ENCODE measurements at regions not wholly inside any gene's neighbourhood (a gene's known extent, or its start where the extent isn't known, plus 50 kb on each side); places are given as distances from the start of the nearest gene placed in this dataset.

DNA sequence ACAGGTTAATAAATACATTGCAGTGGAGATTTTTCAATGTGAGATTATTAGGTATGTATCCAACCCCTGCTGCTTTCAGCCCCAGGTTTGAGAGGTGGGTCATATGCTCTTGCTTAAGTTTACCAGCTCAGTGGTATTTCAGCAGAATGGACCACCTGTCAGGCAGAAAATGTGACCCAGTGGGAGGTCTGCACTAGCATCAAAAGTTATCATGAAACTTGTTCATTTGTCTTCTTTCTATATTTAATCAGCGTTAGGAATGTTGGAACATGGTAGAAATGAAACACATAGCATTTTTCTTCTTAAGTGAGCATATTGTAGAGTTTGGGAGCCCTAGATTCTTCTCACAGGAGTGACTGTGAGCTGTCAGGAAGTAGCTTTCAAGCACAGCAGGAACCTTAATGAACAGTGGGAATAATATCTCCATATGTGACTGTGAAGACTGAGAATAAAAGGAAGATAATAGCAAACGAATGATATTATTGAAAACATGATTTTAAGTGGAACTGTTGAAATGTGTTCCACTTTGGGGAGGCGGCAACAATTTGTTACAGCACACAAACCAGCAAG, 596.9 kb upstream of the CDH6 start:
- DNase-seq (ENCODE audit: low read depth) = no peak
- no peak overlapping the region for H3K4me3 ChIP-seq (ENCODE audit: low read depth, low read length)
- no peak for FAIRE-seq
- H3K36me3 ChIP-seq (ENCODE audit: control insufficient read depth, insufficient read depth, low read length) = no peaks in the 10 kb centered on the region
- no peaks in the 10 kb centered on the region for H3K27me3 ChIP-seq (ENCODE audit: control insufficient read depth, insufficient read depth, low read length)
- TF ChIP-seq CTCF (IDR thresholded peaks at IDR 0.05; ENCODE audit: insufficient read depth, low read length, severe bottlenecking) = no peak

- no peak for TF ChIP-seq CTCF (IDR thresholded peaks at IDR 0.05; ENCODE audit: insufficient read depth, low read length, severe bottlenecking)
- Histone ChIP-seq H3K4me3 (ENCODE audit: low read depth, low read length) (no peak overlapping the region), H3K36me3 (ENCODE audit: control insufficient read depth, insufficient read depth, low read length) (no peaks in the 10 kb centered on the region), H3K27me3 (ENCODE audit: control insufficient read depth, insufficient read depth, low read length) (no peaks in the 10 kb centered on the region)
- no peak for FAIRE-seq
- DNase-seq (ENCODE audit: low read depth) = no peak
Observed at GRCh38 chr5:30594331-30594730, 599.2 kb upstream of the CDH6 start.

GRCh38 chr5:30592833-30593232, 600.7 kb upstream of the CDH6 start:
- no peak for TF ChIP-seq CTCF (IDR thresholded peaks at IDR 0.05; ENCODE audit: insufficient read depth, low read length, severe bottlenecking)
- FAIRE-seq (no peak), DNase-seq (ENCODE audit: low read depth) (no peak)
- Histone ChIP-seq H3K36me3 (ENCODE audit: control insufficient read depth, insufficient read depth, low read length) (no peaks in the 10 kb centered on the region), H3K27me3 (ENCODE audit: control insufficient read depth, insufficient read depth, low read length) (no peaks in the 10 kb centered on the region), H3K4me3 (ENCODE audit: low read depth, low read length) (no peak overlapping the region)

- no peak for TF ChIP-seq CTCF (IDR thresholded peaks at IDR 0.05; ENCODE audit: insufficient read depth, low read length, severe bottlenecking)
- FAIRE-seq = no peak
Observed at GRCh38 chr5:30581198-30581935, 612.1 kb upstream of the CDH6 start.

DNA sequence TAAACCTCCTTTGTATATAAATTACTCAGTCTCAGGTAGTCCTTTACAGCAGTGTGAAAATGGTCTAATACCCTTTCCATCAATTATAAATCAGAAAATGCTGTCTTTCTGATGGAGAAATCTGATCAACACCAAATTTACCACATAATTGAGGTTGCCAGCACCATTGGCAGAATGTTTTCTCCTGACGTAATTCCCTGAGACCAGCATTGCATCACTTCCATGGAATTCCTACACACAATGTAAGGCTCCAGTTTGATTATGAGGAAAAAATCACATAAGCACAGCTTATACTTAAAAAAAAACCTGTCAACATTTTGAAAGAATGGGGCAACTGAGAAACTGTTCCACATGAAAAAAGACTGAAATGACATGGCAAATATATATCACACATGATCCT, 618.7 kb upstream of the CDH6 start:
- DNase-seq (ENCODE audit: low read depth) (peak; percentile 4), FAIRE-seq (no peak)
- Histone ChIP-seq H3K27me3 (ENCODE audit: control insufficient read depth, insufficient read depth, low read length) (no peaks in the 10 kb centered on the region), H3K36me3 (ENCODE audit: control insufficient read depth, insufficient read depth, low read length) (no peaks in the 10 kb centered on the region), H3K4me3 (ENCODE audit: low read depth, low read length) (no peak overlapping the region)
- no peak for TF ChIP-seq CTCF (IDR thresholded peaks at IDR 0.05; ENCODE audit: insufficient read depth, low read length, severe bottlenecking)

More at GRCh38 chr5:30581198-30581935, 612.1 kb upstream of the CDH6 start:
- no peaks in the 10 kb centered on the region for H3K36me3 ChIP-seq (ENCODE audit: control insufficient read depth, insufficient read depth, low read length)
- no peaks in the 10 kb centered on the region for H3K27me3 ChIP-seq (ENCODE audit: control insufficient read depth, insufficient read depth, low read length)
- DNase-seq (ENCODE audit: low read depth) = no peak
- H3K4me3 ChIP-seq (ENCODE audit: low read depth, low read length) = no peak overlapping the region
